Keratinocyte (primary cell): ENCODE measurements at regions not wholly inside any gene's neighbourhood (a gene's known extent, or its start where the extent isn't known, plus 50 kb on each side); places are given as distances from the start of the nearest gene placed in this dataset.

Experiments
- DNase-seq: peaks from one replicate; pipeline ENCODE4 v3.0.0-alpha.2; 2011; ENCODE audit warnings: low read depth, missing footprints, low spot score
- FAIRE-seq: peaks from 2 replicates; lab custom pipeline; 2011; peaks lifted over from hg19 to GRCh38; lab: Jason Lieb, UNC
- H2AFZ ChIP-seq: 2 replicates; pipeline ENCODE4 v1.6.0; 2012; ENCODE audit warnings: low read length, control low read depth, inconsistent platforms; ENCODE audit not compliant: control insufficient read depth
- H3K27ac ChIP-seq: 2 replicates; pipeline ENCODE4 v1.5.1; 2011; ENCODE audit warnings: low read length; ENCODE audit not compliant: control insufficient read depth, insufficient read depth
- H3K27me3 ChIP-seq: 3 replicates; pipeline ENCODE4 v1.6.0; 2011; ENCODE audit warnings: low read length; ENCODE audit not compliant: control insufficient read depth, insufficient read depth; ENCODE audit errors: extremely low read depth
- H3K36me3 ChIP-seq, 2 experiments: 2 replicates in 1 of 2; 3 replicates in 1 of 2; pipeline ENCODE4 v1.5.1; 2011; ENCODE audit warnings: low read length in 2 of 2, mild to moderate bottlenecking in 1 of 2; ENCODE audit not compliant: control insufficient read depth in 2 of 2, insufficient read depth in 2 of 2; ENCODE audit errors: extremely low read depth in 1 of 2
- H3K4me1 ChIP-seq: 3 replicates; pipeline ENCODE4 v1.5.1; 2011; ENCODE audit warnings: low read length; ENCODE audit not compliant: control insufficient read depth, insufficient read depth; ENCODE audit errors: extremely low read depth
- H3K4me2 ChIP-seq: 3 replicates; pipeline ENCODE4 v1.6.0; 2011; ENCODE audit warnings: low read depth, low read length; ENCODE audit not compliant: control insufficient read depth, insufficient read depth; ENCODE audit errors: extremely low read depth
- H3K4me3 ChIP-seq, 3 experiments: fragments of 200-600 bp in 1 of 3; sonication (generic) in 1 of 3; 2 replicates in 2 of 3; 3 replicates in 1 of 3; pipeline ENCODE4 v1.5.1; 2011 to 2016; ENCODE audit warnings: low read length in 3 of 3, mild to moderate bottlenecking in 3 of 3, control low read depth in 2 of 3, inconsistent platforms in 1 of 3, low read depth in 1 of 3, mixed read lengths in 1 of 3, mixed run types in 1 of 3, moderate library complexity in 1 of 3; ENCODE audit not compliant: control insufficient read depth in 2 of 3, insufficient read depth in 2 of 3; ENCODE audit errors: extremely low read depth in 1 of 3
- H3K79me2 ChIP-seq: 2 replicates; pipeline ENCODE4 v1.6.0; 2012; ENCODE audit warnings: low read length; ENCODE audit not compliant: control insufficient read depth, insufficient read depth
- H3K9ac ChIP-seq: 3 replicates; pipeline ENCODE4 v1.6.0; 2011; ENCODE audit warnings: low read length; ENCODE audit not compliant: control insufficient read depth, insufficient read depth; ENCODE audit errors: extremely low read depth
- H3K9me1 ChIP-seq: 3 replicates; pipeline ENCODE4 v1.6.0; 2011; ENCODE audit warnings: low read length; ENCODE audit not compliant: control insufficient read depth, insufficient read depth; ENCODE audit errors: extremely low read depth
- H3K9me3 ChIP-seq: 2 replicates; pipeline ENCODE4 v1.5.1; 2012; ENCODE audit warnings: low read depth, low read length; ENCODE audit not compliant: control insufficient read depth
- H4K20me1 ChIP-seq: 3 replicates; pipeline ENCODE4 v1.6.0; 2011; ENCODE audit warnings: low read length; ENCODE audit not compliant: control insufficient read depth, insufficient read depth; ENCODE audit errors: extremely low read depth
- CTCF ChIP-seq, 3 experiments: IDR thresholded peaks in 1 of 3; conservative IDR thresholded peaks in 1 of 3; optimal IDR thresholded peaks in 1 of 3; 2 replicates in 2 of 3; 3 replicates in 1 of 3; pipeline versions ENCODE3 to v1.5.1; 2011; ENCODE audit warnings: low read length in 3 of 3, mild to moderate bottlenecking in 3 of 3, moderate library complexity in 2 of 3, control low read depth in 1 of 3, inconsistent platforms in 1 of 3; ENCODE audit not compliant: insufficient read depth in 2 of 3; ENCODE audit errors: extremely low read depth in 1 of 3
- EZH2 ChIP-seq: IDR thresholded peaks from one replicate; pipeline ENCODE4 v1.6.1; 2012; ENCODE audit warnings: inconsistent platforms, mild to moderate bottlenecking, low read length, moderate library complexity
- dilution Hi-C: fragments of 300-500 bp; cut with MboI; formaldehyde crosslinking; loops from one replicate; pipeline ENCODE4 v1.7.0; 2020; ENCODE audit warnings: low sequenced_read_pairs; ENCODE audit not compliant: extremely low pct_ligation_motif_present

GRCh38 chr12:5317556-5317955, 114.4 kb upstream of the NTF3 start:
- Histone ChIP-seq H3K4me3 (no peak overlapping the region), H2AFZ (no peak overlapping the region), H3K9me1 (no peaks in the 10 kb centered on the region), H4K20me1 (no peaks in the 10 kb centered on the region), H3K27ac (no peak overlapping the region), H3K4me2 (no peak overlapping the region), H3K27me3 (no peaks in the 10 kb centered on the region), H3K36me3 (no peaks in the 10 kb centered on the region), H3K79me2 (no peaks in the 10 kb centered on the region), H3K4me1 (peaks cover 20% of the 10 kb centered on the region), H3K9me3 (no peaks in the 10 kb centered on the region), H3K9ac (no peak overlapping the region)
- TF ChIP-seq CTCF (optimal IDR thresholded peaks at IDR 0.05 in 1 of 3, IDR thresholded peaks at IDR 0.05 in 1 of 3, conservative IDR thresholded peaks at IDR 0.05 in 1 of 3; ENCODE audit: extremely low read depth in 1 of 3, insufficient read depth in 2 of 3, low read length in 3 of 3) (no peak), EZH2 (no peak)
- dilution Hi-C loops = no loop called here
- FAIRE-seq (no peak), DNase-seq (no peak)

GRCh38 chr12:5318874-5319273, 113.0 kb upstream of the NTF3 start:
- Histone ChIP-seq H3K36me3 (no peaks in the 10 kb centered on the region), H3K4me1 (peaks cover 20% of the 10 kb centered on the region), H3K27me3 (no peaks in the 10 kb centered on the region), H4K20me1 (no peaks in the 10 kb centered on the region), H2AFZ (peak overlapping the region; percentile 24), H3K9me3 (no peaks in the 10 kb centered on the region), H3K27ac (peak overlapping the region; percentile 51), H3K4me2 (peak overlapping the region; percentile 49), H3K9ac (no peak overlapping the region), H3K9me1 (no peaks in the 10 kb centered on the region), H3K4me3 (no peak overlapping the region), H3K79me2 (no peaks in the 10 kb centered on the region)
- peak; percentile 90 for FAIRE-seq
- dilution Hi-C loops = no loop called here
- no peak for TF ChIP-seq EZH2
- no peak for TF ChIP-seq CTCF (optimal IDR thresholded peaks at IDR 0.05 in 1 of 3, IDR thresholded peaks at IDR 0.05 in 1 of 3, conservative IDR thresholded peaks at IDR 0.05 in 1 of 3; ENCODE audit: extremely low read depth in 1 of 3, insufficient read depth in 2 of 3, low read length in 3 of 3)
- DNase-seq = peak; percentile 69
